GM19324 (cell line): ENCODE measurements at regions not wholly inside any gene's neighbourhood (a gene's known extent, or its start where the extent isn't known, plus 50 kb on each side); places are given as distances from the start of the nearest gene placed in this dataset.
A peak's percentile ranks its signal among the peaks of the same experiment; 100 is the strongest.
"Not testable (repeated sequence)": the region's sequence is repeated elsewhere in the genome, so short reads cannot be mapped to it uniquely, and the experiment has no call there.

ENCODE experiments used
- ATAC-seq: cut with Tn5 transposase; IDR thresholded peaks from one replicate; pipeline ENCODE4 v1.9.1; 2021; ENCODE audit warnings: mild to moderate bottlenecking, moderate library complexity; ENCODE audit not compliant: unreplicated experiment, low FRiP score

GRCh38 chr5:23112237-23112636 is 259.1 kb upstream of the CDH12 start:
- no peak for ATAC-seq

GRCh38 chr5:23105021-23105420 is 251.9 kb upstream of the CDH12 start:
- no peak for ATAC-seq

GRCh38 chr5:23103566-23103965 is 250.4 kb upstream of the CDH12 start:
- no peak for ATAC-seq

GRCh38 chr5:23095418-23095817 is 242.3 kb upstream of the CDH12 start:
- ATAC-seq, result not testable (repeated sequence)

- no peak for ATAC-seq
These were observed 236.1 kb upstream of the CDH12 start for GRCh38 chr5:23089286-23089685.

- ATAC-seq, result peak; percentile 94
These were observed 231.7 kb upstream of the CDH12 start for GRCh38 chr5:23084815-23085214.

- peak; percentile 90 for ATAC-seq
These were observed 219.0 kb upstream of the CDH12 start for GRCh38 chr5:23072179-23072578.

- ATAC-seq, result peak; percentile 87
These were observed 218.5 kb upstream of the CDH12 start for GRCh38 chr5:23071682-23072081.

- no peak for ATAC-seq
These were observed 211.6 kb upstream of the CDH12 start for GRCh38 chr5:23064710-23065109.

GRCh38 chr5:23053846-23054245 is 200.7 kb upstream of the CDH12 start:
- no peak for ATAC-seq

GRCh38 chr5:23042226-23042625 is 189.1 kb upstream of the CDH12 start:
- ATAC-seq, result no peak

- ATAC-seq, result no peak
These were observed 182.5 kb upstream of the CDH12 start for GRCh38 chr5:23035555-23036090.

- ATAC-seq, result no peak
These were observed 180.7 kb upstream of the CDH12 start for GRCh38 chr5:23033864-23034263.

- ATAC-seq, result no peak
These were observed 176.1 kb upstream of the CDH12 start for GRCh38 chr5:23029290-23029689.

GRCh38 chr5:23028445-23029021 is 175.4 kb upstream of the CDH12 start:
- no peak for ATAC-seq

GRCh38 chr5:23027830-23028229 is 174.7 kb upstream of the CDH12 start:
- no peak for ATAC-seq

GRCh38 chr5:23027331-23027730 is 174.2 kb upstream of the CDH12 start:
- ATAC-seq, result no peak

GRCh38 chr5:23026252-23027170 is 173.4 kb upstream of the CDH12 start:
- ATAC-seq, result no peak

GRCh38 chr5:23025629-23026233 is 172.6 kb upstream of the CDH12 start:
- no peak for ATAC-seq

GRCh38 chr5:23024470-23024869 is 171.3 kb upstream of the CDH12 start:
- ATAC-seq, result no peak

- ATAC-seq, result no peak
These were observed 161.7 kb upstream of the CDH12 start for GRCh38 chr5:23014825-23015224.
